ENCODE measurements at regions not wholly inside any gene's neighbourhood (a gene's known extent, or its start where the extent isn't known, plus 50 kb on each side); places are given as distances from the start of the nearest gene placed in this dataset.

- Mint-ChIP-seq H3K36me3 (peaks cover 2% of the 10 kb centered on the region), H3K4me1 (peaks cover 2% of the 10 kb centered on the region), H3K27me3 (no peaks in the 10 kb centered on the region), H3K4me3 (no peak overlapping the region), H3K9me3 (ENCODE audit: low read depth) (no peaks in the 10 kb centered on the region), H3K27ac (no peak overlapping the region)
- ATAC-seq = no peak
- no peak for DNase-seq
- CTCF ChIA-PET = no interaction called here
These were observed 51.0 kb upstream of the ACTR3 start for GRCh38 chr2:113838744-113839444.

- no peaks in the 10 kb centered on the region for H3K9me3 Mint-ChIP-seq (ENCODE audit: low read depth)
- H3K27me3 Mint-ChIP-seq = no peaks in the 10 kb centered on the region
- H3K4me1 Mint-ChIP-seq = peaks cover 2% of the 10 kb centered on the region
- DNase-seq (no peak), ATAC-seq (no peak)
- peaks cover 2% of the 10 kb centered on the region for H3K36me3 Mint-ChIP-seq
- no peak overlapping the region for H3K4me3 Mint-ChIP-seq
- CTCF ChIA-PET = no interaction called here
- H3K27ac Mint-ChIP-seq = no peak overlapping the region
These were observed 51.6 kb upstream of the ACTR3 start for GRCh38 chr2:113838277-113838676.

GRCh38 chr2:113834051-113834730 lies 55.7 kb upstream of the ACTR3 start:
- CTCF ChIA-PET = no interaction called here
- Mint-ChIP-seq H3K4me1 (no peaks in the 10 kb centered on the region), H3K36me3 (no peaks in the 10 kb centered on the region), H3K9me3 (ENCODE audit: low read depth) (peaks cover under 1% of the 10 kb centered on the region), H3K4me3 (no peak overlapping the region), H3K27ac (no peak overlapping the region), H3K27me3 (no peaks in the 10 kb centered on the region)
- ATAC-seq = no peak
- no peak for DNase-seq

DNA sequence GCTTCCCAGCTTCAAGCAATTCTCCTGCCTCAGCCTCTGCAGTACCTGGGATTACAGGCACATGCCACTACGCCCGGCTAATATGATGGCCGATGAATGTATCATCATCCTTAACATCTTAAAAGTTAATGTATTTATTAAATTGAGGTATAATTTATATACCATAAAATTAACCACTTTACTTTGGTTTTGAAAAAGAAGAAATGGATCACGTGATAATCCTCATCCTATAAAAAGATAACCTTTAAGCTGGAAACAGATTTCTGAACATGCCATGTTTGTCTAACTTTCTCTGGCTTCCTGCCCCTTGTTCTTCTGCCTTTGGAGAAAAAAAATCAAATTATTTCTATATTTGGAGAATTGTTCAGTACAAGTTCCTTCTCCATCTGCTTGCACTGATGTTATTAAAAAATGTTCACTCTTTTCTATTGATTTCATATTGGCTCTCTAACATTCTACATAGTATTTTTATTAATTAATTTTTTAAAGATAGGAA lies 57.0 kb upstream of the ACTR3 start:
- ATAC-seq = no peak
- Mint-ChIP-seq H3K27me3 (no peaks in the 10 kb centered on the region), H3K9me3 (ENCODE audit: low read depth) (peaks cover 4% of the 10 kb centered on the region), H3K4me3 (no peak overlapping the region), H3K27ac (no peak overlapping the region), H3K36me3 (no peaks in the 10 kb centered on the region), H3K4me1 (no peaks in the 10 kb centered on the region)
- CTCF ChIA-PET = interaction anchor here (1.6 kb wide), 1 partner anchor 18 kb away, joined by 3 read pairs; no protein-coding TSS in a partner anchor
- DNase-seq = no peak

DNA sequence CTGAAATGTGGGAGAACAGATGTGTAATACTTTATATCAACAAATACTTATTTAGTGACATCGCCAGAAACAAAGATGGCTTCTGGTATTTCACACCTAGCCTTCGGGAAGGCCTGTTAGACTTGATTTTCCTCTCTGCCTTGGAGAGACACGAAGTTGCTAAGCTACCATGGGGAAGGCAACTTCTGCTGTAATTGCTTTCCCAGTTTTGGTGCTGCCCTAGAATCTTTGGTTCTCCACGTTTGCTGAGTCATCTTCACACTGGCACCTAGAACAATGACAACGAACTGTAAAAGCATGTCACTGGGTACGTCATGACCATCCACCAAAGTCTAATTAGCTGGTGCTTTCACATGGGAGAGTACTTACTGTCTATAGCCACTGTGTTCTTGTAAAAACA lies 58.7 kb upstream of the ACTR3 start:
- ATAC-seq (no peak), DNase-seq (no peak)
- Mint-ChIP-seq H3K36me3 (no peaks in the 10 kb centered on the region), H3K4me3 (no peak overlapping the region), H3K27ac (no peak overlapping the region), H3K4me1 (no peaks in the 10 kb centered on the region), H3K9me3 (ENCODE audit: low read depth) (peaks cover 4% of the 10 kb centered on the region), H3K27me3 (no peaks in the 10 kb centered on the region)
- CTCF ChIA-PET = no interaction called here

DNA sequence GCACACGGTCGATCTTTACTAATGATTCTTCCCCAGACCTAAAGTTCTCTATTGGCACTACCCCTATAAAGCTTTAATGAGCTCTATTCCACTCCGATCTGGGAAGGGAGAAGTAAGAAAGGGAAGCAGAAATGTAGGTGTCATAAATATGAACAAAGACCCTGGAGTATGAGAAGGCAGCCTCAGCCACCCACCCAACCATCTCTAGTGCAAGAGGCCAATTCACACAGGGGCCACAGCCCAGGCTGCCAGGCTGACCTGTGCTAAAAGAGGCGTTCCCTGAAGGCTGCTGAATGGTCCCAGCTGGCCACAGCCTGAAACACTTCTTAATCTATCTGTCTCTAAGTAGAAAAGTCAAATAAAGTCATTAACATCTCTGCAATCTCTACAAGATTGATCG lies 60.1 kb upstream of the ACTR3 start:
- H3K4me3 Mint-ChIP-seq = no peak overlapping the region
- H3K36me3 Mint-ChIP-seq = no peaks in the 10 kb centered on the region
- CTCF ChIA-PET = no interaction called here
- H3K27me3 Mint-ChIP-seq = no peaks in the 10 kb centered on the region
- DNase-seq (no peak), ATAC-seq (no peak)
- H3K27ac Mint-ChIP-seq = no peak overlapping the region
- no peaks in the 10 kb centered on the region for H3K4me1 Mint-ChIP-seq
- H3K9me3 Mint-ChIP-seq (ENCODE audit: low read depth) = peaks cover 4% of the 10 kb centered on the region

DNA sequence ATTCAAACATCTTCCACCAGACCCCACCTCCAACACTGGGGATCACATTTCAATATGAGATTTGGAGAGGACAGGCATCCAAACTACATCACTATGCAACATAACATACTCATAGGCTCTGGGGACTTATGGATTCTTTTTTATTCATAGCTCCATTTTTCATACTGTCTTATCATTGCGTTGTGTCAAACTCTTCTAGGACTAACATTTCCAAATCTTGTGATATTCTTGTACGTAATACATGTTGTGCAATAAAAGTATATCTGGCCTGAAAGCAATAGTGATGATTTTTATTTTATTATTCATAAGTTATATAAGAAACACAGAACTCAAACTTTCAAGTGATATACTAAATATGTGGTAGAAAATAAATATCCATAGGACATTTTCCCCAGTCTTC lies 60.6 kb upstream of the ACTR3 start:
- no peak for ATAC-seq
- no peak overlapping the region for H3K4me3 Mint-ChIP-seq
- no peak for DNase-seq
- no peaks in the 10 kb centered on the region for H3K4me1 Mint-ChIP-seq
- CTCF ChIA-PET = no interaction called here
- no peaks in the 10 kb centered on the region for H3K27me3 Mint-ChIP-seq
- no peaks in the 10 kb centered on the region for H3K36me3 Mint-ChIP-seq
- H3K27ac Mint-ChIP-seq = no peak overlapping the region
- peaks cover 4% of the 10 kb centered on the region for H3K9me3 Mint-ChIP-seq (ENCODE audit: low read depth)

- Mint-ChIP-seq H3K9me3 (ENCODE audit: low read depth) (peaks cover 4% of the 10 kb centered on the region), H3K36me3 (no peaks in the 10 kb centered on the region), H3K4me3 (no peak overlapping the region), H3K27ac (no peak overlapping the region), H3K27me3 (no peaks in the 10 kb centered on the region), H3K4me1 (no peaks in the 10 kb centered on the region)
- ATAC-seq = no peak
- DNase-seq = no peak
- CTCF ChIA-PET = no interaction called here
These were observed 61.7 kb upstream of the ACTR3 start for GRCh38 chr2:113828049-113828742.

DNA sequence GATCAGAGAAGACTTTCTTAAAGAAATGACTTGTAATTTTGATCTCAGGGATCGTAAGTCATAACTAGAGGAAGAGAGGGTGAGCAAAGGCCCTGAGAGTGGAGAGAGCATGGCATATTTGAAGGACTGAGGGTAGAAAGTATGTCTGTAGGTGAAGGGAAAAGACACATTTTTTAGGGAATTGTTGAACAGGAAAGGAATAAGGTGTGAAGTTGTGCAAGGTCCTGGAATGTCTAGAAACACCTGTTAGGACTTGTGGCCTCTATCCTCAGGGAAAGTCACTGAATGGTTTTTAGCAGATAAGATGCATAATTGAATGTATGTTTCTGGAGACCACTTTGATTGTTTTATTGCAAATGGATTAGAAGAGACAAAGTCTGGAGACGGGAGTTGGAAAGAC lies 62.5 kb upstream of the ACTR3 start:
- Mint-ChIP-seq H3K4me3 (no peak overlapping the region), H3K9me3 (ENCODE audit: low read depth) (peaks cover 4% of the 10 kb centered on the region), H3K4me1 (no peaks in the 10 kb centered on the region), H3K36me3 (no peaks in the 10 kb centered on the region), H3K27ac (no peak overlapping the region), H3K27me3 (no peaks in the 10 kb centered on the region)
- ATAC-seq = no peak
- CTCF ChIA-PET = no interaction called here
- DNase-seq = no peak

GRCh38 chr2:113826346-113827285 lies 63.3 kb upstream of the ACTR3 start:
- Mint-ChIP-seq H3K4me1 (no peaks in the 10 kb centered on the region), H3K27ac (no peak overlapping the region), H3K27me3 (no peaks in the 10 kb centered on the region), H3K4me3 (no peak overlapping the region), H3K9me3 (ENCODE audit: low read depth) (peaks cover 4% of the 10 kb centered on the region), H3K36me3 (no peaks in the 10 kb centered on the region)
- ATAC-seq (no peak), DNase-seq (no peak)
- CTCF ChIA-PET = no interaction called here

GRCh38 chr2:113823716-113824595 lies 65.9 kb upstream of the ACTR3 start:
- ATAC-seq (no peak), DNase-seq (no peak)
- H3K9me3 Mint-ChIP-seq (ENCODE audit: low read depth) = peaks cover 1% of the 10 kb centered on the region
- H3K36me3 Mint-ChIP-seq = no peaks in the 10 kb centered on the region
- CTCF ChIA-PET = no interaction called here
- H3K27ac Mint-ChIP-seq = no peak overlapping the region
- H3K27me3 Mint-ChIP-seq = no peaks in the 10 kb centered on the region
- no peaks in the 10 kb centered on the region for H3K4me1 Mint-ChIP-seq
- no peak overlapping the region for H3K4me3 Mint-ChIP-seq

GRCh38 chr2:113822087-113822815 lies 65.8 kb upstream of the SLC35F5 start:
- no peaks in the 10 kb centered on the region for H3K4me1 Mint-ChIP-seq
- H3K4me3 Mint-ChIP-seq = no peak overlapping the region
- no peak for DNase-seq

More at GRCh38 chr2:113822087-113822815, 65.8 kb upstream of the SLC35F5 start:
- Mint-ChIP-seq H3K27me3 (no peaks in the 10 kb centered on the region), H3K9me3 (ENCODE audit: low read depth) (no peaks in the 10 kb centered on the region), H3K36me3 (no peaks in the 10 kb centered on the region), H3K27ac (no peak overlapping the region)
- CTCF ChIA-PET = no interaction called here
- ATAC-seq = no peak
